T-helper 22 cell (primary cell): ENCODE measurements at regions not wholly inside any gene's neighbourhood (a gene's known extent, or its start where the extent isn't known, plus 50 kb on each side); places are given as distances from the start of the nearest gene placed in this dataset.

Experiments used
- DNase-seq: peaks from one replicate; pipeline ENCODE4 v3.0.0-alpha.2; 2020; ENCODE audit warnings: low read depth

DNA sequence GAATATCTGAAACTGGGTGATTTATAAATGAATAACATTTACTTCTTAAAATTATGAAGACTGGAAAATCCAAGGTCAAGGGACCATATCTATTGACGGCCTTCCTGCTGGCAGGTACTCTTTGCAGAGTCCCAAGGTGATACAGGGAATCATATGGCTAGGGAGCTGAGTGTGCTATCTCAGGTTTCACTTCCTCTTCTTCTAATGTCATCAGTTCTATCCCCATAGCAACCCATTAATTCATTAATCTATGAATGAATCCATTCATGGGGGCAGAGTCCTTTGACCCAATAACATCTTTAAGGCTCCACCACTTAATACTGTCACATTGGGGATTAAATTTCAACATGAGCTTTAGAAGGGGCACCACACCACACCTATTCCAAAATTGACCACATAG is 772.0 kb downstream of the HACE1 start:
- DNase-seq, result no peak

DNA sequence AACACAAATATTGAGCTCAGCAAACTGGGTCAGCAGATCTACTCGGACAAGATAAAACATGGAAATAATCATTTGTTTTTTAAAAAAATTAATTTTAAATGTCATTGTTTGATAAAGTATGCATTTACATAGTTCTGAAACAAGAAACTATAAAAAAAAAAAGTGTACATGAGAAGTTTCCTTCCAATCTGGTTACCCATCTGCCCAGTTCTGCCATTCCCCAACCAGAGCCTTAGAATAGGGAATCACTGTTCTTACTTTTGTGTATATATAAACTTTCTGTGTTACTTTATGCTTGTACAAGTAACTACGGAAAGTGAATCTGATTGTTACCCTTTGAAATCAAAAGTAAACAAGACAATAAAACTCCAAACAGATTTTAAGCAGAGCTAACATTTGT is 791.4 kb downstream of the HACE1 start:
- no peak for DNase-seq

DNA sequence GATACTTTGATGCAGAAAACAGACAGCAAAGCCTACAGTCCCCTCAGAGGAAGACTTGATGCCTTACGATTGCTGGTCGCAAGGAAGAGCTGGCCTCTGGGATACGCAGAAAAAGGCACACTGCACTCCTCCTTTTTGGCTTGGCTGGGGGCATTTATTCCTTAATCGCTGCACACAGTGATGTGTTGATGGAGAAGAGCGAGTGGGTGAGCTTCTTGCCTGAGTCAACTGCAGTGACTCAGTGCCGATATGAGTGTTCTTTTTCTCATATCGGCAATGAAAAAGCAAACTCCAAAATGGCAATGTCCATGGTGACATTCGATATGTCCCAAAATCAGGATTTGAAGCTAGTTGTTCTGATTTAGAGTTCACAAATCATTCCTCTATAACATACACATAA is 794.8 kb downstream of the HACE1 start:
- no peak for DNase-seq

DNA sequence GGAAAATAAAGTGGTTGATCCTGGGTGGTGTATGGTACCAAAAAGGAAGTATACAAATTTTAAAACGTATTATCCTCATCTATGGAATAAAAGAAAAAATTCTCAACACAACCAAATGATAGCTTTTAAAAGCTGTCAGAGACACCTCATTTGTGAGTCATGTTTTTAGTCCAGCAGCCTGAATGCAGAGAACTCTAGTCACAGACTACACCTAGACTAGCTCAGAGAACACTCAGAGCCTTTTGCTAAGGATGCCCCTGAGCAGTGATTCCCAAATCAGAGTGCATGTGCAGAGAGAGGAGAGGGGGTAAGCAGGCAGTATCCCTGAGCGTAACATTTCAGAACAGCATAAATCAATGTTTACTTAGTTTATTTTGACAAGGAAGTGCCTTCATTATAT is 809.3 kb downstream of the HACE1 start:
- no peak for DNase-seq

DNA sequence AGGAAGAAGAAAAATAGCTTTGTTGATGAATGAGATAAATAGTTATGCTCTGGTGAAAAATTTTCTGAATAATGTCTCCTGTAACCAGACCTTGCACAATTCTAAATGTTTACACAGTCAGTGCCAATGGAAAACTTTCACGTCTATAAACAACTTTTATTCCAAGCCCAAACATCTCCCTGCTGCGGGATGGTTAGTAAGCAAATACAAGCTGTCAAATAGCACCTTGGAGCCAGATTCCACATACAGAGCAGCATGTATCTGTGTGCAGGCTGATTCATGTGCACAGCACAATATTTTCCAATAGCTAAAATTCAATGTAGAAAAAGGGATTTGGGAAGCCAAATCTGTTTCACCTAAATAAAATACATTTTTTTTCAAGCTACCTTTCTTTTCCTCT is 813.3 kb downstream of the HACE1 start:
- DNase-seq, result no peak

DNA sequence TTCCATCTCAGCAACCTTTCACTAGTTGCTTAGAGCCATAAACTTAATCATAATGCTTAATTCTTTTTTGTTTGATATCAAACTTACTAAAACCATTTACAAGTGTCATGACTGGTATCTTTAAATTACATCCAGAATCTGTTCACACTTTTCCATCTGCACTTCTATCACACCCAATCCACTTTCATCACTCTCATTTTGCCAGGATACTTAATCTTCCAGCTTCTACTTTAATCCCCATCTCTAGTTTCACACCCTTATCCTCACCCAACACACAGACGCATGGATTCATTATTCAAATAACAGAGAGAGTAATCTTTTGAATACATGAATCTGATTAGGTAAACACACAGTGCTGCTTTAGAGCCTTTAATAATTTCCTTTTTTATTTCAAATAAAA is 828.4 kb downstream of the HACE1 start:
- no peak for DNase-seq

DNA sequence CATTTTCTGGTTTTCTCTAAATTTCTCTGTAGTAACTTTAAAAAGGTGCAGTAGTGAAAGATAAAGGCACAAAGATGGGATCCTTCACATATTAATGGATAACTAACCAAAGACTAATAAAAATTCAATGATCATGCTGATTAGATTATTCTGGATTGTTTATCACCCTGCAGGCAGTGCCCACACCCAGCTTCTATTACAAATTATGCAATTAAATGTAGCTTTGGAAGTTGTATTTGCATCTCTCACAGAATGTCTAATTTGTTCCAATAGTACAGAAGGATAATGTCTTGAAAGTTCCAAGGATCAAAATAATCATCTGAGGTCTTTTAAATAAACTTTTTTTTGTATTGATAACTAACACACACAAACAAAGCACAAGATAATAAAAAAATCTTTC is 837.6 kb downstream of the HACE1 start:
- DNase-seq, result no peak

DNA sequence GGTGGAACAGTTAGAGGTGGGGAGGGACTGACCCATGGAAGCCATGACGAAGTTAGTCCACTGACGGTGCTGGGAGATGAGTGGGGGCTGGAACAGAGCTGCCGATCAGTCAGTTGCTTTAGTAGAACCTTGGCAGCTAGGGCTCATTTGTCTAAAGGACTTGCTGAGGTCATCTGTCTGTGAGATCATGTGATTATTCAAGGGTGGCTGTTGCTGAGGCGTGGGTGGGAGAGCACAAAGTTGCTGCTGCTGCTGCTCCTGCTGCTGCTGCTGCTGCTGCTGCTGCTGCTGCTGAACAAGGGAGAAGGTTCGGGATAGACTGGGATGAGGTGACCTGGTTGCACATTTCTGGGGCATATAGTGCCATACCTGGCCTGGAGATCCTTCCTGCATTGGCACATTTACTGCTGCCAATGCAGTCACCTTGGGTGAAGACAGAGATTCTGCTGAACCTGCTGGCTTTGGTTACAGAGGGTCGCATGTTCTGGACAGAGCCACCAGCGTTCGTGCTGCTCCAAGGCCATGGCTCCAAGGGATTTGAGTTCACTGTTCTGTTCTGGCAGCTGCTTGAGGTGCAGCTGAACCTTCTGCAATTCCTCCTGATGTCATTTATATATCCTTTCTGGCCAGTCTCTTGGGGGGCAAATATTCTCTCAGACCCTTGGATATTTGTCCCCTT is 840.5 kb downstream of the HACE1 start:
- DNase-seq, result no peak

DNA sequence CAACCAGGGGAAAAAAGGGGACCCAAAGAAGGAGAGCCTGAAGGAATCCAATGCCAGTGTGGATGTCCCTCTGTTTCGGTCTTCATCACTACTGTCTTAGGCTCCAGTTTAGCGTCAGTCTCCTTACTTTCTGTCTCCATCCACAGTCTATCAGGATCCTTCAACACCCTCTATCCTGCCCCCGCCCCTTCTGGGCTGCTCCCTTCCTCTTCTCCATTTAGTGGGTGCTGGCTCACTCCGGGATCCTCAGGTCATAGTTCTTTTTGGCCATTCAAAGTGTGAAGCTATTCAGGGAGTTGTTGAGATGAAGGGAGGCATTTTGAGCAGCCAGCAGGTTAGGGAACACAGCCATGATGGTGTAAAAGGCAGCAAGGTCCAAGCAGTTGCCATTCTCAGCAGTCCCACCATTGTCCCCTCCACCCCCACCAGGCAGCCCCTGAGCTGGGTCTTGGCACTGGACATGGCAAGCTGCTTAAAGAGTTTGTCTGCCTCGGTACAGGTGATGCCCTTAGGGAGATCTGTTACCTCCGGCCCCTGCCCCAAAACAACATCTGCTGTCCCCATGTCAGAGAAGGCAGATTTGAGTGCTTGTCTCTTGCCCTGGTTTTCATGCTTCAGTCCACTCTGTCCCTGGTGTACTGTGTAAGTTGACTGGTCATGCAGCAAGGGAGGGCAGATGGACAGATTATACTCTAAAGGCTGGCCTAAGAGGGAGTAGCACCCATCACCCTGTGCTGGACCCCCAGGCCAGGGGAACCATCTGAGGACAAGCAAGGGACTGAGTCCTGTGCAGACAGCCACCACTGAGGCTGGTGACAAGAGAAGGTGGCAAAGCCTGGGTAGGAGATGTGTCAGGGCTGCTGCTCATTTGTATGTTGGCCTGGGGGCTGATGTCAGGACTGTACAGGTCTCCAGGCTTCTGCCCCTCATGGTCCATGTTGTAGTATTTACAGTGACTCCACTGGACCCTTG is 842.0 kb downstream of the HACE1 start:
- no peak for DNase-seq

DNA sequence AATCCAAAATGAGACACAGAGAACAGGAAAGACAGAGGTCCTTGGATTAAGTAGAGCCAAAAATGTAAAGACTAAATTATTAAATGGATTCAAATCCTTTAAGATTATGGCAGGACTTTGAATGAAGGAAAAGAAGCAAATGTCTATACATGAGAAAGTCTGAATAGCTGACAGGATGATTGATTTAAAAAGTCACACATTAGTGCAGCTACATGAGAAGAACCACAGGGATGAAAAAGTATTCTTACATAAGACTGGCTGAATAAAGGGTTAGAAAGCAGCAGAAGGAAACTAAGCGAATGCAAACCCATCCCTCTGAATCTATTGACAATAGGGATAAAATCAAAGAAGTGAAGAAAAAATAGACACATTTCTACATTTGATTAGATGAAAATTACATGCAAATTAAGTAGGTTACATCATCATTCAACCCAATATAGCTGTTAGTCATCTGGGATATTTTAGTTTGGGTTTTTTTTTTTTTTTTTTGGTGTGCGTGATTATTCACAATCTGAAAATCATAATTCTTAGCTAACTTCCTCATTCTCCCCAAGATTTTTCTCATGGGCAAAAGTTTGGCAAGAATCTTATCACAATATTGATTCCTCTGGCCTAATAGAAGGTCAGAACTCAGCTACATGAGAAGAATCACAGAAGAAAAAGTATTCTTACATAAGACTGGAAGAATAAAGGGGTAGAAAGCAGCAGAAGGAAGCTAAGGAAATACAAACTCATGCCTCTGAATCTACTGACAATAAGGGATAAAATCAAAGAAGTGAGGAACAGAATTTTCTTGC is 845.4 kb downstream of the HACE1 start:
- no peak for DNase-seq

DNA sequence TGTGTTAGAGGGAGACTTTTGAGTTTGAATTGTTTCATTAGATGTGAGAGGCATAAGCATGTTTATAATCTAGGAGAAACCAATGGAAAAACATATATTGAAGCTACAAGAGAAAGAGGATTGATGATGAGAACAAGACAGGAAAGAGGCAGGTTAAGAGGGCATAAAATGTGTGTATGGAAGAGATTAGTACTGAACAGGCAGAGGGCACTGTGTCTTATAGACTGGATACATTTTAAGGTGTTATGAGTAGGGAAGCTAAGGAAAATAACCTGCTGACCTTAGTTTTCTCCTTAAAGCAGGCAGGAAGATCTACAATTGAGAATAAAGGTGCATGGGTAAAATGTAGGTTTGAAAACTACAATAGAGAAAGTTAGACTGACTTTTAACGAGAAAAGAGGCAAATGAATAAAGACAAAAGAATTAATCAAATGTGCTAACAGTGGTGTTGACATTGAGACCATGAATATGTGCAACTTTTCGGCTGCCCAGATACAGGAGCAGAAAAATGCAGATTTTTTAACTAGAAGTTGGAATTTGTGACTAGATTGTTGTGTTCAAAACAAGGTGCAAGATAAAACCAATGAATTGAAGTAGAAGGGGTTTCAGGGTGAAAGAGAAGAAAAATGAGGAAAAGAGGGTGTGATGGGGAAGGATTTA is 846.3 kb downstream of the HACE1 start:
- DNase-seq, result no peak

DNA sequence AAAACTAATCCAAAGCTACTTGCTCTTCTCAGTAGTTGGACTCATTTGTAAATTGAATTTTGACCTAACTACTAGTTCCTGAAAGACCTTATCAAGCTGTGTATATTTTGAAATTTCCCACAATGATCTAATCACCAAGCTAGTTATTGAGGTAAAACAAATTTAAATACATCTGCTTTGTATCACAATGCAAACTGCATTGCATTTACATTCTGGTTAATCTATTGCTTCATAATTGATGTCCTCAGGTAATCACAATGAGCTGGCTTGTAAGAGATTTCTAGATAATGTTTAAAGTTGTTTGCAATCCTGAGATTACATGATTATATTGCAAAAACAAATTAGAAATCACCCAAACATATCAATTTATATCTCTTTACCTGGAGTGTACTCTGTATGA is 848.8 kb downstream of the HACE1 start:
- no peak for DNase-seq

DNA sequence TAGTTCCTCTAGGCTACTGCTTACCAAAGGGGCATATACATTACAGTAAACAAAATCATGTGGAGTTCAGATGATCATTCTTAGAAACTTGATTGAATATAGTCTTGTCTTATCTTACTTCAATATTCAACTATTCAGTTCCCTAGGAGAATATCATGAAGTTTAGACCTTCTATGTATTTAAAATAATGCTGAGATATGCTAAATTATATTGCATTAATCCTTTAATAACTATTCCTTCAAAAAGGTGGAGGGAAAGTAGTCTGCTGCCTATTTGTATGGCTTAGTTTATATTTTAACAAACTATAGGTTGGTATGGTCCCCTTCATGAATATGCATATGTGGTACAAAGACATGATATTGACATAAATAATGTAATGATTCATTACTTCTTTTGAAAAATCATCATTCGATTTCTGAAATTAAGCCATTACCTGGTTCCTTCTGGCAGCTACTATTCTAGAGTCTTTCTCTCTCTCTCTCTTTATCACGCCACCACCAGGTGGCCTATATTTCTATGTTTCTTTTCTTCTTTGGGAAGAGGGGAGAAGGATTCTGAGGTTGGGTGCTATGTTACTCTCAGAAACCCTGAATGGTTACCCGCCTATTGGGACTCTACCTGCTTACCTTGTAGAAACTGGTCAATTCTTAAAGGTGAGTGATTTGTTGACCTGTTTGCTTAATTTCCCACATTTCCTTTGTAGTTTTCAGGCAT is 855.8 kb downstream of the HACE1 start:
- no peak for DNase-seq

DNA sequence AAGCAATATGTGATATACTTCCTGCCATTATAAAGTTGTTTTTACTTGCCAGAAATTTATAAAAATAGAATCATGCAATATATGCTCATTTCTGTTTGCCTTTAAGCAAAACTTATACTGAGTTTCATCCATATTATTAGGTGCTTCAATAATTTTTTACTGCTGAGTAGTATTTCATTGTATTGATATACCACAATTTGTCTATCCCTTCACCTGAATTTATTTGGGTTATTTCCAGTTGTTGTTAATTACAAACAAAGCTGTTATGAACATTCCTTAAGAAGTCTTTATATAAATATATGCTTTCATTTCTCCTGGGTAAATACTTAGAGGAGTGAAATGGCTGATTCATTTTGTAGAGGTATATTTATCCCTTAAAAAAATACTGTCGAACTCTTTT is 864.1 kb downstream of the HACE1 start:
- DNase-seq, result no peak

DNA sequence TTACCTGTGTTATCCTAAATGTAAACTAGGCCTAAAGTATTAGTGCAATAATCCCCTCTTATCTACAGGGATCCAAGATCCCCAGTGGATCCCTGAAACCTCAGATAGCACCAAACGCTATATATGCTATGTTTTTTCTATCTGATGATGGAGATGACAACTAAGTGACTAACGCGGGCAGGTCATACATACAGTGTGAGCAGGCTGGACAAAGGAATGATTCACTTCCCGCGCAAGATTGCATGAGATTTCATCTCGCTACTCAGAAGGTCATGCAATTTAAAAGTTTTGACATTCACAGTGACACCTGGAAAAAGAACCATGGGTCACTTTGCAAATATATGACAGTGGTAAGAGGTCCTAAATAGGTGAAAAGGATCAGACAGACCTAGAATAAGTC is 875.9 kb downstream of the HACE1 start:
- no peak for DNase-seq

DNA sequence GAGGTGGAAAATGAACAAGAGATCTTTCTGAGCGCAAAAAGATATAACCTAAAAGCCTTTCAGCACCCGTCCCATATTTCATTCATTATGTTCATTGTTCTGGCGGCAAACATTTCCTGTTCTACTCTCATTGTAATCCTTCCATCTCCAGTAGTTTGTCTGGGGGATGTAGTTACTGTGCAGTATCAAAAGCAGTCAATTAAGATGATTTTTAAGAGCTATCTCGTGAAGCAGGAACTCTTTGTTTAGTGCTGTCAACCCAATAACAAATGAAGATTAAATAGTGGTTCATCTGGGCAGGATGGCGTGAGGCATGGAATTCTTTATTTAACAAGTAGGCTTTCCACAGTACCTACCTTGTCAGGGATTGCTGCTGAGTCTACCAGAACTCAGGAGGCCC is 876.7 kb downstream of the HACE1 start:
- no peak for DNase-seq

DNA sequence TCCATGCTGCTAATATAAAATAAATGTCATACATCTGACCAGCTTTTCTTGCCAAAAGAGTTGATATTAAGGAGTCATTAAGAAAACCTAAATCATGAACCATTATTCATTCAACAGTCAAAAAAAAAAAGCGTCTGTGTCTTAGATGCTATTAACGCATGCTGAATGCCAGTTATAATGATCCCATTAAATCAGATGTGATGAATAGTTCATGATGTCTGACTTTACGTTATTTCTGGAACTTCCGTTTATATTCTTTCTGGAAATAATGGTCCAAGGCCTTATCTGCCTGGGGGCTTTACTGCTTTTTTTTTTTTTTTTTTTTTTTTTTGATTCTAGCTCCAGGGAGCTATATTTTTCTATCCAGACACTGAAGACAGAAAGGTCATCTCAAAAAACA is 877.1 kb downstream of the HACE1 start:
- no peak for DNase-seq

DNA sequence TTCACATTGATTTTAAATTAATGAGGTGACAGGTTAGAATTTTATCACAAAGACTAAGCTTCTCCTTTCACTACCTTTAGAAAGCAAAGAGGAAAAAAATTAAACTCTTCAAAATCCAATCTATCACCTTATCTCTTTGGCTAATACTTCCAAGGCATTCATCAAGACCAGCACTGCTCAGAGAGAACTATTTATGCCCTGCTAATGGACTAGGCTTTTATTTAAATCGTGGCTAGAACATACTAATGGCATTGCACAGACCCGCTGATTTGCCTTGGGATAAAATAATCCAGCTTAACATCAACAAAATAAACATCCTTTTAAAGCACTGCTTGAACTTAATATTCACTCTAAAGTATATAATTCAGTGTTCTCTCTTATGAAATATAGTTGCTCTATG is 880.4 kb downstream of the HACE1 start:
- no peak for DNase-seq

DNA sequence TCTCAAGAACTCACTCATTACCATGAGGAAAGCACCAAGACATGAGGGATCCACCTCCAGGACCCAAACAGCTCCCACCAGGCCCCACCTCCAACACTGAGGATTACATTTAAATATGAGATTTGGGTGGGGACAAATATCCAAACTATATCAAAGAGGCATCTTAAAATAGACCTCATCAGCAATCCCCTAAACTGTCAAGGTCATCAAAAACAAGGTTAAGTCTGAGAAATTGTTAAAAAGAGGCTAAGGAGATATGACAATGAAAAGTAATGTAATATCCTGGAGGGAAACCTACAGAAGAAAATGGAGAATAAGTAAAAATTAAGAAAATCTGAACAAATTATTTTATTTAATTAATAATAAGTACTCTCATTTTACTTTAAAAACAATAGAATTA is 922.3 kb downstream of the HACE1 start:
- no peak for DNase-seq

DNA sequence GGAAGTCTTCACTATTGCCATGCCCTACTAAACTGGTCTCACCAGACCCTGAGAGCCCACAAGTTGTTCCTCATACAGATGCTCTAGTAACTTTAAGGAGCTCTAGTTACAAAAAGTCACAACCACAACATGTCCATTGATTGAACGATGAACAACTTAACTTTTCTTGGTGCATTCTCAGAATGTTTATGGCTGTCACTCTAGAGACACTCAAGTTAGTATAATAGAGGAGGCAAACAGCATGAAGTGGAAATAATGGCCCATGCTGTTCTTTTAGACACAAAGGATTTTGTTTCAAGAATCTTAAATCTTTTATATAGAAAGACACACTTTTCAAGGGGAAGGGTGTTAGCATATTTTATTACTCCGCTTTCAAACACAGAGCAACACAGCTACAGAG is 934.4 kb downstream of the HACE1 start:
- DNase-seq, result no peak

DNA sequence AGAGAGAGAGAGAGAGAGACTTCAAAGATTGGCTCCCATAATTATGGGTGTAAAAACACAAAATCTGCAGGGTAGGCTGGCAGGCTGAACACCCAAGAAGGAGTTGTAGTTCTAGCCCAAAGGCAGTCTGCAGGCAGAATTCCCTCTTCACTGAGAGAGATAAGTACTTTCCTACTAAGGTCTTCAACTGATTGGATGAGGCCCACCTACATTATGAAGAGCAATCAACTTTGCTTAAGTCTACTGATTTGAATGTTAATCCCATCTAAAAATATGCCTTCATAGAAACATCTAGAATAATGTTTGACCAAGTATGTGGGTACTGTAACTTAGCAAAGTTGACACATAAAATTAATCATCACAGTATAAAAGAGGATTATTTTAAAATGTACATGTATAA is 949.7 kb downstream of the HACE1 start:
- no peak for DNase-seq

DNA sequence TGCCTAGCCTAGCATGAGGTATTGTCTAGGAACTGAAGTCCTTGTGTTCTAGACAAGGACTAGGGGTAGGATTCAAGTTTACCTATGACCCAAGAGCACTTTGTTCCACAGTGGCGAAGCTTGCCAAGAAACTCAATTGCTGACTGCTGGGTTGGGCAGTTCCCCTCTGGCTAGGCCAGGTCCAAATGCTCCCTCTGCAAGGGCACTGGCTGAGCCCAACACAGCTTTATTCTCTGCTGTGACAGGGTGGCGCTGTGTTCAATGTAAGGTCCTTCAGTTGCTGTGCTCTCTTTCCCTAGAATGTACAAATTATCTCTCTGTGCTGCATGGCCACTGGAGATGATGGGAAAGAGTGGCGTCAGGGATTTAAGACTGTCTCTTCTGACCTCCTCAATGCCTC is 950.8 kb downstream of the HACE1 start:
- no peak for DNase-seq
